ENCODE measurements at regions not wholly inside any gene's neighbourhood (a gene's known extent, or its start where the extent isn't known, plus 50 kb on each side); places are given as distances from the start of the nearest gene placed in this dataset.

GRCh38 chr4:128686810-128687209 lies 122.7 kb upstream of the JADE1 start:
- no peak for TF ChIP-seq POLR2AphosphoS5 (IDR thresholded peaks at IDR 0.05; ENCODE audit: borderline replicate concordance, low read depth, low read length)
- no peak for TF ChIP-seq EZH2 (IDR thresholded peaks at IDR 0.05)
- no peak for TF ChIP-seq FOXP2 (optimal IDR thresholded peaks at IDR 0.05; ENCODE audit: control extremely low read depth, extremely low read length, insufficient read depth)
